H1 (cell line): ENCODE measurements at regions not wholly inside any gene's neighbourhood (a gene's known extent, or its start where the extent isn't known, plus 50 kb on each side); places are given as distances from the start of the nearest gene placed in this dataset.

Experiments
- CEBPB ChIP-seq: IDR thresholded peaks from 2 replicates; pipeline ENCODE4 v1.6.1; 2012; ENCODE audit warnings: low read depth, low read length
- CHD2 ChIP-seq: IDR thresholded peaks from 2 replicates; pipeline ENCODE4 v1.6.1; 2012; ENCODE audit warnings: low read length, improper control_type of control experiment
- CHD7 ChIP-seq: fragments of 300-600 bp; sonication (generic); IDR thresholded peaks from 2 replicates; pipeline ENCODE4 v1.7.1; 2012; ENCODE audit warnings: low read length, moderate library complexity, mild to moderate bottlenecking, inconsistent platforms; ENCODE audit not compliant: insufficient replicate concordance
- EGR1 ChIP-seq: IDR thresholded peaks from 2 replicates; pipeline ENCODE4 v1.6.1; 2011; ENCODE audit warnings: low read depth, low read length, borderline replicate concordance
- GABPA ChIP-seq: IDR thresholded peaks from 2 replicates; pipeline ENCODE4 v1.6.1; 2011; ENCODE audit warnings: mild to moderate bottlenecking, low read length, moderate library complexity, borderline replicate concordance; ENCODE audit not compliant: insufficient read depth
- PHF8 ChIP-seq: fragments of 200-600 bp; sonication (generic); conservative IDR thresholded peaks from 2 replicates; pipeline ENCODE4 v1.7.1; 2012; ENCODE audit warnings: low read depth, mild to moderate bottlenecking, inconsistent platforms, low read length, moderate library complexity
- POU5F1 ChIP-seq: IDR thresholded peaks from 2 replicates; pipeline ENCODE4 v1.6.1; 2011; ENCODE audit warnings: low read depth, mild to moderate bottlenecking, low read length, moderate library complexity
- SAP30 ChIP-seq: fragments of 300-600 bp; sonication (generic); IDR thresholded peaks from 2 replicates; pipeline ENCODE4 v1.7.1; 2012; ENCODE audit warnings: low read length, moderate library complexity, mild to moderate bottlenecking, inconsistent platforms; ENCODE audit not compliant: insufficient read depth, insufficient replicate concordance
- SIRT6 ChIP-seq: IDR thresholded peaks from one replicate; pipeline ENCODE4 v1.7.1; 2012; ENCODE audit warnings: low read length, inconsistent platforms
- SIX5 ChIP-seq: IDR thresholded peaks from 2 replicates; pipeline ENCODE4 v1.6.1; 2011; ENCODE audit warnings: mild to moderate bottlenecking, low read depth, low read length
- SP1 ChIP-seq: IDR thresholded peaks from 2 replicates; pipeline ENCODE4 v1.6.1; 2011; ENCODE audit warnings: low read depth, low read length
- TAF1 ChIP-seq: IDR thresholded peaks from 2 replicates; pipeline ENCODE4 v1.6.1; 2011; ENCODE audit warnings: mild to moderate bottlenecking, low read depth, low read length
- TF ChIP-seq, protein P1 (sequence below): IDR thresholded peaks from 2 replicates; pipeline ENCODE4 v1.6.1; 2012; ENCODE audit warnings: inconsistent platforms

DNA sequence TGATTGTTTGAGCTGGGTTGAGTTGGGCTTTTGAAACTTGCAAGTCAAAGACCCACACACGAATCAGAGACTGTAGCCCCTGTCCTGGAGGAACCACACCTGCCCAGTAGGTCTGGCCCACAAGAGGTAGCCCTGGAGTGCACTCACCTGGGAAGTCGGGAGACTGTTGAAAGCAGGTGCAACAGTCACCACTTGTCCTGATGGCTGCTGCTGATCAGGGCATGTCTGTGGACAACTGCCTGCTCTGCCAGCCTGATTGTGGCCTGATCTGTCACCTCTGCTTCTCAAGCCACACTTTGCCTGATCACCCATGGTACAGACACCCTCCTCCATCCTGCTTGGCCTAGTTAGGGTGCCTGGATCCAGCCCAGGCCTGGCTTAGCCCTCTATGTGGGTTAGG, 105.0 kb upstream of the HAAO start (continued):
- TF ChIP-seq CHD7 (no peak), POU5F1 (no peak), SIRT6 (no peak), PHF8 (no peak), SAP30 (no peak), CEBPB (no peak), TAF1 (no peak), EGR1 (no peak), CHD2 (no peak), GABPA (no peak), SP1 (no peak), SIX5 (no peak)
- TF ChIP-seq, protein P1, sequence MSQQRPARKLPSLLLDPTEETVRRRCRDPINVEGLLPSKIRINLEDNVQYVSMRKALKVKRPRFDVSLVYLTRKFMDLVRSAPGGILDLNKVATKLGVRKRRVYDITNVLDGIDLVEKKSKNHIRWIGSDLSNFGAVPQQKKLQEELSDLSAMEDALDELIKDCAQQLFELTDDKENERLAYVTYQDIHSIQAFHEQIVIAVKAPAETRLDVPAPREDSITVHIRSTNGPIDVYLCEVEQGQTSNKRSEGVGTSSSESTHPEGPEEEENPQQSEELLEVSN: no peak
